Fibroblast of lung (primary cell): ENCODE measurements at regions not wholly inside any gene's neighbourhood (a gene's known extent, or its start where the extent isn't known, plus 50 kb on each side); places are given as distances from the start of the nearest gene placed in this dataset.

Experiments used
- CTCF ChIP-seq, 2 donors: IDR thresholded peaks in 1 of 2; conservative IDR thresholded peaks in 1 of 2; 1 replicate in 1 of 2; 2 replicates in 1 of 2; pipeline ENCODE4 v1.5.1; 2011 to 2012; ENCODE audit warnings: low read length in 2 of 2, control low read depth in 1 of 2, inconsistent platforms in 1 of 2, low read depth in 1 of 2, mild to moderate bottlenecking in 1 of 2
- EZH2 ChIP-seq: IDR thresholded peaks from 2 replicates; pipeline ENCODE4 v1.5.1; 2012; ENCODE audit warnings: low read length, control low read depth, mild to moderate bottlenecking; ENCODE audit errors: missing control alignments

DNA sequence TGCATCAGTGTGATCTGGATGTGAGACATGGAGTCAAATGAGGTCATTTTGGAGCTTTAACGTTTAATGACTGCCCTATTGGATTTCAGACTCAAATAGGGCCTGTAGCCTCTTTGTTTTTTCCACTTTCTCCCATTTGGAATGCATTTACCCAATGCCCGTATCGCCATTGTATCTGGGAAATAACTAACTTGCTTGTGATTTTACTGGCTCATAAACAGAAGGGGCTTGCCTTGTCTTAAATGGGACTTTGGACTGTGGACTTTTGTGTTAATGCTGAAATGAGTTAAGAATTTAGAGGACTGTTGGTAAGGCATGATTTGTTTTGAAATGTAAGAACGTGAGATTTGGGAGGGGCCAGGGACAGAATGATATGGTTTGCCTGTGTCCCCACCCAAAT, 494.6 kb downstream of the CHSY3 start:
- TF ChIP-seq CTCF (conservative IDR thresholded peaks at IDR 0.05 in 1 of 2, IDR thresholded peaks at IDR 0.05 in 1 of 2; ENCODE audit: low read depth in 1 of 2, low read length in 2 of 2) = no peak
- no peak for TF ChIP-seq EZH2
